ENCODE measurements at regions not wholly inside any gene's neighbourhood (a gene's known extent, or its start where the extent isn't known, plus 50 kb on each side); places are given as distances from the start of the nearest gene placed in this dataset.

DNA sequence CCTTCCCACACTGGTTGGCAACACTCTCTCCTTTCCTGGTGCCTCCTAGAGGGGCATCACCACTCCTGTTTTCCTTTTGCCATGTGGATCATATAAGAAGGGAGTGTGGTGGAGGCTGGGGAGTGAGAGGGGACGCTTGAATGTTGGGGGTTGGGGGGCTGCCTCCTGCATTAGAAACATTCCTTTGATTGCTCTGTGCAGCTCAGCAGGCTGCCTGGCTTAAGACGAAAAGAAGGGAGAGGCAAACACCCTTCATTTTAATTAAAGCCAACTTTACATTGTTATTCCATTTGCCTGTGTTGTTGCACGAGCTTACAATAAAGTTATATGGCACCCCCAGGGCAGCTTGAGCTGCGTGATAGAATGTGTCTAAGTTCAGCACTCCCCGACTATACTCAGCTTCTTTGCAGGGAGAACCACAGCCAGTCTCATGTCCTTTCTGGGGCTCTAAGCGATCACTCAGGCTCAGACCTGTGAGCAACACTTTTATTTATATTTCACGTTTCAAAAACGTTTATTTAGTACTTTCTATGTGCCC lies 57.4 kb downstream of the FOXD2 start:
- TF ChIP-seq, protein P1, sequence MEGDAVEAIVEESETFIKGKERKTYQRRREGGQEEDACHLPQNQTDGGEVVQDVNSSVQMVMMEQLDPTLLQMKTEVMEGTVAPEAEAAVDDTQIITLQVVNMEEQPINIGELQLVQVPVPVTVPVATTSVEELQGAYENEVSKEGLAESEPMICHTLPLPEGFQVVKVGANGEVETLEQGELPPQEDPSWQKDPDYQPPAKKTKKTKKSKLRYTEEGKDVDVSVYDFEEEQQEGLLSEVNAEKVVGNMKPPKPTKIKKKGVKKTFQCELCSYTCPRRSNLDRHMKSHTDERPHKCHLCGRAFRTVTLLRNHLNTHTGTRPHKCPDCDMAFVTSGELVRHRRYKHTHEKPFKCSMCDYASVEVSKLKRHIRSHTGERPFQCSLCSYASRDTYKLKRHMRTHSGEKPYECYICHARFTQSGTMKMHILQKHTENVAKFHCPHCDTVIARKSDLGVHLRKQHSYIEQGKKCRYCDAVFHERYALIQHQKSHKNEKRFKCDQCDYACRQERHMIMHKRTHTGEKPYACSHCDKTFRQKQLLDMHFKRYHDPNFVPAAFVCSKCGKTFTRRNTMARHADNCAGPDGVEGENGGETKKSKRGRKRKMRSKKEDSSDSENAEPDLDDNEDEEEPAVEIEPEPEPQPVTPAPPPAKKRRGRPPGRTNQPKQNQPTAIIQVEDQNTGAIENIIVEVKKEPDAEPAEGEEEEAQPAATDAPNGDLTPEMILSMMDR (IDR thresholded peaks at IDR 0.05) = no peak
- TF ChIP-seq POLR2AphosphoS5 (IDR thresholded peaks at IDR 0.05) = no peak
- no peak for TF ChIP-seq EP300 (IDR thresholded peaks at IDR 0.05)
- TF ChIP-seq POLR2A (IDR thresholded peaks at IDR 0.05) = no peak

Measured in suprapubic skin (tissue), 4 donors.